MCF 10A (cell line): ENCODE measurements at regions not wholly inside any gene's neighbourhood (a gene's known extent, or its start where the extent isn't known, plus 50 kb on each side); places are given as distances from the start of the nearest gene placed in this dataset.
A peak's percentile ranks its signal among the peaks of the same experiment; 100 is the strongest.

ENCODE experiments used
- BruUV-seq: library from RNA; stranded (reverse); fragments of 400-500 nt; replicated peaks from 2 replicates; lab custom pipeline; 2021; lab: Mats Ljungman, UMichigan
- CTCF ChIA-PET: fragments of 300-600 bp; sonication (Branson Sonifier 250); formaldehyde crosslinking; extraction: SDS; loops from one replicate; lab custom pipeline; 2021; ENCODE audit warnings: antibody characterized with exemption, inconsistent platforms; lab: Yijun Ruan, JAX
- POLR2A ChIA-PET: fragments of 300-600, 350-650 bp; sonication (Branson Sonifier 250); formaldehyde crosslinking; extraction: SDS; loops from one replicate; lab custom pipeline; 2020; ENCODE audit warnings: antibody characterized with exemption, inconsistent platforms; lab: Yijun Ruan, JAX
- DNase-seq: peaks from one replicate; pipeline ENCODE4 v3.0.0-alpha.2; 2018; ENCODE audit not compliant: unreplicated experiment
- H3K27ac Mint-ChIP-seq: one replicate; pipeline ENCODE4 v1.8.0; 2022; ENCODE audit warnings: mild to moderate bottlenecking, low read depth, mixed read lengths; ENCODE audit not compliant: unreplicated experiment
- H3K27me3 Mint-ChIP-seq: one replicate; pipeline ENCODE4 v1.8.0; 2022; ENCODE audit warnings: mixed read lengths; ENCODE audit not compliant: insufficient read depth, unreplicated experiment
- H3K36me3 Mint-ChIP-seq: one replicate; pipeline ENCODE4 v1.8.0; 2022; ENCODE audit warnings: mild to moderate bottlenecking, moderate library complexity, mixed read lengths; ENCODE audit not compliant: insufficient read depth, unreplicated experiment
- H3K4me1 Mint-ChIP-seq: one replicate; pipeline ENCODE4 v1.8.0; 2022; ENCODE audit warnings: mixed read lengths; ENCODE audit not compliant: insufficient read depth, unreplicated experiment
- H3K4me3 Mint-ChIP-seq: one replicate; pipeline ENCODE4 v1.8.0; 2022; ENCODE audit warnings: mild to moderate bottlenecking, moderate library complexity, mixed read lengths; ENCODE audit not compliant: unreplicated experiment
- H3K9me3 Mint-ChIP-seq: one replicate; pipeline ENCODE4 v1.8.0; 2022; ENCODE audit warnings: mixed read lengths; ENCODE audit not compliant: unreplicated experiment
- intact Hi-C: fragments of 100-400 bp; cut with micrococcal nuclease; formaldehyde crosslinking; loops from 2 replicates; pipeline ENCODE4 v1.14.1; 2022
- TF ChIP-seq, protein P1 (sequence below): fragments of 200-600 bp; IDR thresholded peaks from one replicate; pipeline ENCODE4 v1.8.0; 2022; ENCODE audit warnings: antibody characterized with exemption, mild to moderate bottlenecking; ENCODE audit not compliant: unreplicated experiment

DNA sequence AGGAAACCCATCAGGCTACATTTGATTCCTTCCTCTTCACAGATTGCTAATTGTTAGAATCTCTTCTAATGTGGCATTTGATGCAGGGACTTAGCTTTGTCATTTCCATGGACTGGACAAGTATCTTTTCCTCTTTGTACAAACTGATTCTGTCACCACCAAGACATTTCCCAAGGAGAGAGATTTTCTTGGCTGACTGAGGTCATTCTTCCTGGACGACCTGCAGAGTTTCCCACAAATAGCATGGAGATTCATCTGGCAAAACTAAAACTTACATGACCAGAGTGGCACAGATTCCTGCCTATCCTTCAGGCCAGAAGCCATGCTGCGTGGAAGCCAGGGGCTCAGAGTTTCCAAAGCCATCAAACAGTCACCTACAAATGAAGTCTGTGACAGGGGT, 269.2 kb upstream of the LRTM1 start:
- H3K27me3 Mint-ChIP-seq, result no peaks in the 10 kb centered on the region
- H3K4me1 Mint-ChIP-seq, result peaks cover 5% of the 10 kb centered on the region
- no TSS peak for BruUV-seq
- H3K27ac Mint-ChIP-seq, result no peak overlapping the region
- no peak overlapping the region for H3K4me3 Mint-ChIP-seq
- intact Hi-C loops, result no loop called here
- POLR2A ChIA-PET, result no interaction called here
- TF ChIP-seq, protein P1, sequence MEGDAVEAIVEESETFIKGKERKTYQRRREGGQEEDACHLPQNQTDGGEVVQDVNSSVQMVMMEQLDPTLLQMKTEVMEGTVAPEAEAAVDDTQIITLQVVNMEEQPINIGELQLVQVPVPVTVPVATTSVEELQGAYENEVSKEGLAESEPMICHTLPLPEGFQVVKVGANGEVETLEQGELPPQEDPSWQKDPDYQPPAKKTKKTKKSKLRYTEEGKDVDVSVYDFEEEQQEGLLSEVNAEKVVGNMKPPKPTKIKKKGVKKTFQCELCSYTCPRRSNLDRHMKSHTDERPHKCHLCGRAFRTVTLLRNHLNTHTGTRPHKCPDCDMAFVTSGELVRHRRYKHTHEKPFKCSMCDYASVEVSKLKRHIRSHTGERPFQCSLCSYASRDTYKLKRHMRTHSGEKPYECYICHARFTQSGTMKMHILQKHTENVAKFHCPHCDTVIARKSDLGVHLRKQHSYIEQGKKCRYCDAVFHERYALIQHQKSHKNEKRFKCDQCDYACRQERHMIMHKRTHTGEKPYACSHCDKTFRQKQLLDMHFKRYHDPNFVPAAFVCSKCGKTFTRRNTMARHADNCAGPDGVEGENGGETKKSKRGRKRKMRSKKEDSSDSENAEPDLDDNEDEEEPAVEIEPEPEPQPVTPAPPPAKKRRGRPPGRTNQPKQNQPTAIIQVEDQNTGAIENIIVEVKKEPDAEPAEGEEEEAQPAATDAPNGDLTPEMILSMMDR, result no peak
- CTCF ChIA-PET, result interaction anchor here (0.7 to 0.9 kb wide), 2 partner anchors 290 to 326 kb away, joined by 3 read pairs; partner anchors contain the start of gene WNT5A
- no peak for DNase-seq
- no peaks in the 10 kb centered on the region for H3K9me3 Mint-ChIP-seq
- H3K36me3 Mint-ChIP-seq, result no peaks in the 10 kb centered on the region

DNA sequence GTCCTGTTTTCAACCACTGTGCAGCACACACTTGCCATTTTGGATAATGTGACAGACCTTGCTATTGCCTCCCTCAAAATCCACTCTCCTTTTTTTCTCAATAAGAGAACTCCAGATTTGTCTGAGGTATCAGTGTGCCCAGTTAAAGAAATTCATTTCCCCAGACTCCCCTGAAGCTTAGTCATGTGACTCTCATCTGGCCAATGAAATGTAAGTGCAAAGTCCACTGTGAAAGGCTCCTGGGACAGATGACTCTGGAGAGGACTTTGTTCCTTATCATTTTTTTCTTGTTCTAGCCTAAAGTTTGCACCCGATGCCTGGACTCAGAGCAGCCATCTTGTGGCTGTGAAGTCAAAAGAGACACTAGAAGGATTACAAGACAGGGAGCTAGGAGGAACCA, 268.6 kb upstream of the LRTM1 start:
- ChIA-PET CTCF (interaction anchor here (0.7 to 0.9 kb wide), 2 partner anchors 291 to 326 kb away, joined by 3 read pairs; partner anchors contain the start of gene WNT5A), POLR2A (no interaction called here)
- Mint-ChIP-seq H3K27me3 (no peaks in the 10 kb centered on the region), H3K4me1 (peaks cover 4% of the 10 kb centered on the region), H3K4me3 (no peak overlapping the region), H3K9me3 (no peaks in the 10 kb centered on the region), H3K36me3 (no peaks in the 10 kb centered on the region), H3K27ac (no peak overlapping the region)
- intact Hi-C loops, result no loop called here
- BruUV-seq, result no TSS peak
- TF ChIP-seq, protein P1, result no peak
- no peak for DNase-seq

DNA sequence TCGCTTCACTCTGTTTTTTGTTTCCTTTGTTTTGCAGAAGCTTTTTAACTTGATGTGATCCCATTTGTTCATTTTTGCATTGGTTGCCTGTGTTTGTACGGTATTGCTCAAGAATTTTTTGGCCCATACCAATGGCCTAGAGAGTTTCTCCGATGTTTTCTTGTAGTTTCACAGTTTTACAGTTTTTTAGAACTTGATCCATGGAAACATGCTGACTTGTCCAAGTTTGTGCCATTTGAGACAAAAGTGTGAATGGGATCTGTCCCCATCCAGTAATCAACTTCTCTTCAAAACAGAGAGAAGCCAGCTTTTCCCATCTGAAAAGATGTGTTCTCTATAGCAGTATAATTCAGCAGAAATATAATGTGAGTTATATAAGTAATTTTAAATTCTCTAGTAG, 266.5 kb upstream of the LRTM1 start:
- peaks cover 8% of the 10 kb centered on the region for H3K4me1 Mint-ChIP-seq
- BruUV-seq, result no TSS peak
- H3K9me3 Mint-ChIP-seq, result no peaks in the 10 kb centered on the region
- no peaks in the 10 kb centered on the region for H3K27me3 Mint-ChIP-seq
- intact Hi-C loops, result no loop called here
- no peak for DNase-seq
- no peak overlapping the region for H3K27ac Mint-ChIP-seq
- H3K4me3 Mint-ChIP-seq, result no peak overlapping the region
- TF ChIP-seq, protein P1, result no peak
- H3K36me3 Mint-ChIP-seq, result no peaks in the 10 kb centered on the region
- POLR2A ChIA-PET, result no interaction called here
- CTCF ChIA-PET, result no interaction called here

DNA sequence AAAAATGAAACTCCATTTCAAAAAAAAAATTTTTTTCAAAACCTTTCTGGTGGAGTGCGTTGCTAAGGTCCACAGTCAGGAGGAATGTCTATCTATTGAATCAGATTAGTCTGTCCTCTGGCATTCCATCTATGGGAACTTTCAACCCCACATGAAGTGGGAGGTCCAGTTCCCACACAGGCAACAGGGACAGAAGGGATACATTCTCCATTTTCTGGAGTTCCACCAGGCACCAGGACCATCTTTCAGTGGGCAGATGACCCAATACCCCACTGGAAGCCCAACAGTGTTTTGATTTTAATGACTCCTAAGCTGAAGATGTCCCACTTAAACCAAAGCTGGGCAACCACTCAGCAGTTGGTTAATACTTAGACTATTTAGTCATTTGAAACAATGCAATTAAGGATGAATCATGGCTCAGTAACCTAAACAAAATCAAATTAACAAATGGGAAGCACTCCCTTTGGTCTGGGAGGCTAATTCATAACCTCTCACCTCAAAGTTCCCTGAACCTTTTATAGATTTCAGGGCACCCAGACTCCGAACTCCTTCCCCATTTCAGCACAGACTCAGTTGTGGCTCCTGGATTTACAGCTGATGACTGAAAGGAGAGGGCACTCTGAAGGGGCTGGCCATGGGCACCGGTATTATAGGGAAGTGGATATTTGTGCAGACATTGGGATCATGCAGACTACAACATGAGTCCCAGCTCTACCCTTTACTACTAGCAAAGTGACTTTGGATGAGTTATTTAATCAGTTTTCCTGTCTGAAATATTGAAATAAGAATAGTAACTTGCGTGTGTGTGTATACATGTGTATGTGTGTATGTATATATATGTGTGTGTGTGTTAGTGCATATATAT, 264.3 kb upstream of the LRTM1 start:
- H3K4me1 Mint-ChIP-seq, result peaks cover 9% of the 10 kb centered on the region

More for the DNA sequence above, 264.3 kb upstream of the LRTM1 start:
- intact Hi-C loops, result no loop called here
- no peaks in the 10 kb centered on the region for H3K27me3 Mint-ChIP-seq
- ChIA-PET CTCF (interaction anchor here (0.9 kb wide), 1 partner anchor 11 kb away, joined by 3 read pairs; no protein-coding TSS in a partner anchor), POLR2A (interaction anchor here (1.2 kb wide), 1 partner anchor 21 kb away, joined by 3 read pairs; no protein-coding TSS in a partner anchor)
- H3K4me3 Mint-ChIP-seq, result no peak overlapping the region
- BruUV-seq, result no TSS peak
- DNase-seq, result peak; percentile 85
- TF ChIP-seq, protein P1, result no peak
- no peaks in the 10 kb centered on the region for H3K36me3 Mint-ChIP-seq
- H3K27ac Mint-ChIP-seq, result peak overlapping the region; percentile 42
- no peaks in the 10 kb centered on the region for H3K9me3 Mint-ChIP-seq
